Heart left ventricle (tissue), 13 donors: ENCODE measurements at regions not wholly inside any gene's neighbourhood (a gene's known extent, or its start where the extent isn't known, plus 50 kb on each side); places are given as distances from the start of the nearest gene placed in this dataset.

Experiments
- POLR2A ChIP-seq, 2 donors: fragments of 450-650 bp; IDR thresholded peaks; one replicate each; pipeline ENCODE4 v1.6.1; 2017; ENCODE audit warnings: antibody characterized with exemption in 2 of 2, mild to moderate bottlenecking in 2 of 2, moderate library complexity in 2 of 2
- TF ChIP-seq, protein P1 (sequence below), 12 donors: fragments of 200-600 bp; sonication (generic) in 4 of 12; IDR thresholded peaks; one replicate each; pipeline versions ENCODE4 v1.5.0 to v1.8.0; 2018 to 2022; ENCODE audit warnings: antibody characterized with exemption in 12 of 12, mild to moderate bottlenecking in 5 of 12
- donor health status: ischemic (EF 13 %, LVEDD 7.1; RV severe dilation, severe dysfunction).
- donor health status: DM: no; HTN: yes; CAD: no.
- donor health status: DM: no; HTN: no; CAD: no.
- donor health status: ischemic (EF 25% LVEDD 6.9; RV normal size, moderate dysfunction).
- donor health status: ischemic (EF 25% LVEDD 5.7; RV mildly dilated, moderate dysfunction).
- donor health status: ischemic (EF 35%, LVEDD 5.7; RV mildly dilated, moderate dysfunction).
- donor health status: nonischemic (EF 11% LVEDD 7.7; RV severe dilation, severe dysfunction).
- donor health status: DM: yes; HTN: yes; CAD: no.
- donor health status: PGD.
- donor health status: ischemic (EF 29% LVEDD 5.4; RV normal size, mild dysfunction).
- donor health status: nonischemic (EF 23%, LVEDD 6.1; RV moderate dilation, normal function).

- TF ChIP-seq POLR2A (IDR thresholded peaks at IDR 0.05): no peak
- TF ChIP-seq, protein P1, sequence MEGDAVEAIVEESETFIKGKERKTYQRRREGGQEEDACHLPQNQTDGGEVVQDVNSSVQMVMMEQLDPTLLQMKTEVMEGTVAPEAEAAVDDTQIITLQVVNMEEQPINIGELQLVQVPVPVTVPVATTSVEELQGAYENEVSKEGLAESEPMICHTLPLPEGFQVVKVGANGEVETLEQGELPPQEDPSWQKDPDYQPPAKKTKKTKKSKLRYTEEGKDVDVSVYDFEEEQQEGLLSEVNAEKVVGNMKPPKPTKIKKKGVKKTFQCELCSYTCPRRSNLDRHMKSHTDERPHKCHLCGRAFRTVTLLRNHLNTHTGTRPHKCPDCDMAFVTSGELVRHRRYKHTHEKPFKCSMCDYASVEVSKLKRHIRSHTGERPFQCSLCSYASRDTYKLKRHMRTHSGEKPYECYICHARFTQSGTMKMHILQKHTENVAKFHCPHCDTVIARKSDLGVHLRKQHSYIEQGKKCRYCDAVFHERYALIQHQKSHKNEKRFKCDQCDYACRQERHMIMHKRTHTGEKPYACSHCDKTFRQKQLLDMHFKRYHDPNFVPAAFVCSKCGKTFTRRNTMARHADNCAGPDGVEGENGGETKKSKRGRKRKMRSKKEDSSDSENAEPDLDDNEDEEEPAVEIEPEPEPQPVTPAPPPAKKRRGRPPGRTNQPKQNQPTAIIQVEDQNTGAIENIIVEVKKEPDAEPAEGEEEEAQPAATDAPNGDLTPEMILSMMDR (IDR thresholded peaks at IDR 0.05): no peak
Observed at GRCh38 chrX:13473442-13474163, 95.8 kb upstream of the EGFL6 start.
